ENCODE measurements at regions not wholly inside any gene's neighbourhood (a gene's known extent, or its start where the extent isn't known, plus 50 kb on each side); places are given as distances from the start of the nearest gene placed in this dataset.
"Not testable (repeated sequence)": the region's sequence is repeated elsewhere in the genome, so short reads cannot be mapped to it uniquely, and the experiment has no call there.

DNA sequence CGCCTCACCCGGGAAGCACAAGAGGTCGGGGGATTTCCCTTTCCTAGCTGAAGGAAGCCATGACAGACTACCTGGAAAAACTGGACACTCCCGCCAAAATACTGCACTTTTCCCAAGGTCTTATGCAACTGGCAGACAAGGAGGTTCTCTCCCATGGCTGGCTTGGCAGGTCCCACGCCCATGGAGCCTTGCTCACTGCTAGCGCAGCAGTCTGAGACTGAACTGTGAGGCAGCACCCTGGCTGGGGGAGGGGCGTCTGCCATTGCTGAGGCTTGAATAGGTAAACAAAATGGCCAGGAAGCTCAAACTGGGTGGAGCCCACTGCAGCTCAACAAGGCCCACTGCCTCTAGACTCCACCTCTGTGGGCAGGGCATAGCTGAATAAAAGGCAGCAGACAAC lies 92.1 kb downstream of the C4BPA start:
- DNase-seq (ENCODE audit: low read depth) = peak; percentile 76
- H3K4me3 ChIP-seq (ENCODE audit: low read length) = not testable (repeated sequence)

GRCh38 chr1:207201534-207201933 lies 97.5 kb downstream of the C4BPA start:
- H3K4me3 ChIP-seq (ENCODE audit: low read length); DNase-seq (ENCODE audit: low read depth): not testable (repeated sequence)

- TF ChIP-seq, protein P1, sequence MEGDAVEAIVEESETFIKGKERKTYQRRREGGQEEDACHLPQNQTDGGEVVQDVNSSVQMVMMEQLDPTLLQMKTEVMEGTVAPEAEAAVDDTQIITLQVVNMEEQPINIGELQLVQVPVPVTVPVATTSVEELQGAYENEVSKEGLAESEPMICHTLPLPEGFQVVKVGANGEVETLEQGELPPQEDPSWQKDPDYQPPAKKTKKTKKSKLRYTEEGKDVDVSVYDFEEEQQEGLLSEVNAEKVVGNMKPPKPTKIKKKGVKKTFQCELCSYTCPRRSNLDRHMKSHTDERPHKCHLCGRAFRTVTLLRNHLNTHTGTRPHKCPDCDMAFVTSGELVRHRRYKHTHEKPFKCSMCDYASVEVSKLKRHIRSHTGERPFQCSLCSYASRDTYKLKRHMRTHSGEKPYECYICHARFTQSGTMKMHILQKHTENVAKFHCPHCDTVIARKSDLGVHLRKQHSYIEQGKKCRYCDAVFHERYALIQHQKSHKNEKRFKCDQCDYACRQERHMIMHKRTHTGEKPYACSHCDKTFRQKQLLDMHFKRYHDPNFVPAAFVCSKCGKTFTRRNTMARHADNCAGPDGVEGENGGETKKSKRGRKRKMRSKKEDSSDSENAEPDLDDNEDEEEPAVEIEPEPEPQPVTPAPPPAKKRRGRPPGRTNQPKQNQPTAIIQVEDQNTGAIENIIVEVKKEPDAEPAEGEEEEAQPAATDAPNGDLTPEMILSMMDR (IDR thresholded peaks at IDR 0.05; ENCODE audit: insufficient read depth, low read depth, low read length, missing control alignments) = no peak
- H3K4me3 ChIP-seq (ENCODE audit: low read length) = no peak overlapping the region
- no peak for DNase-seq (ENCODE audit: low read depth)
Observed at GRCh38 chr1:207202480-207202879, 98.4 kb downstream of the C4BPA start.

DNA sequence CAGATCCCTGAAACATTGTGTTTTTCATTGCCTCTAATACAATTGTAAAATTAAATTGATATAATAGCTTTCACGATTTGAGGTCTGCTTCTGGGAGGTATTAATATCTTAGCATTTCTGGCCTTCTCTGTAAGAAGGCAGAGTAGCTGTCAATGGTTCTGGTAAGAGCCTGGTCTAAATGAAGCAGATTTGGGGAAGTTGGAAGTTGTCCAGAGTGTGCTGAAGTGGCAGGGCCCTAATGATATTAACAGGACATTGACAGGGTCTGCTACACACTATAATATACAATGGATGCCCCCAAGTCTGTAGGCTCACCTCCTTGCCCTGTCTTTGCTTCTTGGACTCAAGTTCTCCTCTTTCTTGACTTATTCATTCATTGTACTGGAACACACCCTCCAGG lies 99.5 kb downstream of the C4BPA start:
- TF ChIP-seq, protein P1 (IDR thresholded peaks at IDR 0.05; ENCODE audit: insufficient read depth, low read depth, low read length, missing control alignments) = no peak
- no peak for DNase-seq (ENCODE audit: low read depth)
- no peak overlapping the region for H3K4me3 ChIP-seq (ENCODE audit: low read length)

DNA sequence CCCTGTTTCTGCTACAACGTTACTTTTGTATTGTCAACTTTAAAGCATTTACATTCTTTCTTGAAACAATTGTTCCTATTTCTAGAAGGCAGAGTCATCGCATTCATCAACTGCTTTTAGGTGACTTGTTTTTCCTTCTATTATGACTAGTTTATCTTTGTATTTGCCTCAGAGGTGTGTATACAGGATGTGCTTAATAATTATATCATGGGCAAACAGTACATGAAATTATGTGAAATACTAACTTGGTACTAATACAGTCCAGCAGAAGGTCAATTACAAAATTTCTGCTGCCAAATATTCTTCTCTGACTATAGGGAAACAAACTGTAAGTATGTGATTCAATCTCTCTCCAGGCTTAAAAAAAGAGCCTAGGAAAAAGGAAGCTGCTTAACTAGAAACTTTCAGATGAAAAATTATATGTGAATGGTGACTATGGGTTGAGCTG lies 101.6 kb downstream of the C4BPA start:
- TF ChIP-seq, protein P1 (IDR thresholded peaks at IDR 0.05; ENCODE audit: insufficient read depth, low read depth, low read length, missing control alignments) = no peak
- H3K4me3 ChIP-seq (ENCODE audit: low read length) = no peak overlapping the region
- DNase-seq (ENCODE audit: low read depth) = no peak

DNA sequence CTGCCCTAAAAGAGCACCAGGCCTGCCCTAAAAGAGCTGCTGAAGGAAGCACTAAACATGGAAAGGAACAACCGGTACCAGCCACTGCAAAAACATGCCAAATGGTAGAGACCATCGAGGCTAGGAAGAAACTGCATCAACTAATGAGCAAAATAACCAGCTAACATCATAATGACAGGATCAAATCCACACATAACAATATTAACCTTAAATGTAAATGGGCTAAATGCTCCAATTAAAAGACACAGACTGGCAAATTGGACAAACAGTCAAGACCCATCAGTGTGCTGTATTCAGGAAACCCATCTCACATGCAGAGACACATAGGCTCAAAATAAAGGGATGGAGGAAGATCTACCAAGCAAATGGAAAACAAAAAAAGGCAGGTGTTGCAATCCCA lies 104.7 kb downstream of the C4BPA start:
- DNase-seq (ENCODE audit: low read depth); H3K4me3 ChIP-seq (ENCODE audit: low read length): not testable (repeated sequence)

- DNase-seq (ENCODE audit: low read depth) = no peak
- TF ChIP-seq, protein P1 (IDR thresholded peaks at IDR 0.05; ENCODE audit: insufficient read depth, low read depth, low read length, missing control alignments) = no peak
- no peak overlapping the region for H3K4me3 ChIP-seq (ENCODE audit: low read length)
Observed at GRCh38 chr1:207214453-207214852, 107.0 kb upstream of the CD55 start.

- no peak overlapping the region for H3K4me3 ChIP-seq (ENCODE audit: low read length)
- TF ChIP-seq, protein P1 (IDR thresholded peaks at IDR 0.05; ENCODE audit: insufficient read depth, low read depth, low read length, missing control alignments) = no peak
- DNase-seq (ENCODE audit: low read depth) = no peak
Observed at GRCh38 chr1:207217778-207218511, 103.5 kb upstream of the CD55 start.
